OCI-LY3 (cell line): ENCODE measurements at regions not wholly inside any gene's neighbourhood (a gene's known extent, or its start where the extent isn't known, plus 50 kb on each side); places are given as distances from the start of the nearest gene placed in this dataset.

ENCODE experiments used
- CTCF ChIP-seq: fragments of 200-600, 300-600 bp; sonication (generic); IDR thresholded peaks from 2 replicates; pipeline ENCODE4 v1.5.1; 2014; ENCODE audit warnings: antibody characterized with exemption, low read length, low read depth
- EZH2phosphoT487 ChIP-seq: fragments of 200-600 bp; shearing (Covaris generic); IDR thresholded peaks from 2 replicates; pipeline ENCODE4 v1.6.1; 2018; ENCODE audit warnings: antibody characterized with exemption, mixed run types, low read depth

- no peak for TF ChIP-seq CTCF
- no peak for TF ChIP-seq EZH2phosphoT487
Observed at GRCh38 chr5:174221436-174221835, 175.9 kb downstream of the NSG2 start.
